ENCODE measurements at regions not wholly inside any gene's neighbourhood (a gene's known extent, or its start where the extent isn't known, plus 50 kb on each side); places are given as distances from the start of the nearest gene placed in this dataset.
"Not testable (repeated sequence)": the region's sequence is repeated elsewhere in the genome, so short reads cannot be mapped to it uniquely, and the experiment has no call there.

- not testable (repeated sequence) for TF ChIP-seq CTCF, POLR2AphosphoS5, POLR2A (IDR thresholded peaks at IDR 0.05)
Measured at GRCh38 chr7:35924668-35925067, 123.8 kb downstream of the SEPTIN7 start.

All from breast epithelium (tissue), 3 donors.